ENCODE measurements at regions not wholly inside any gene's neighbourhood (a gene's known extent, or its start where the extent isn't known, plus 50 kb on each side); places are given as distances from the start of the nearest gene placed in this dataset.

DNA sequence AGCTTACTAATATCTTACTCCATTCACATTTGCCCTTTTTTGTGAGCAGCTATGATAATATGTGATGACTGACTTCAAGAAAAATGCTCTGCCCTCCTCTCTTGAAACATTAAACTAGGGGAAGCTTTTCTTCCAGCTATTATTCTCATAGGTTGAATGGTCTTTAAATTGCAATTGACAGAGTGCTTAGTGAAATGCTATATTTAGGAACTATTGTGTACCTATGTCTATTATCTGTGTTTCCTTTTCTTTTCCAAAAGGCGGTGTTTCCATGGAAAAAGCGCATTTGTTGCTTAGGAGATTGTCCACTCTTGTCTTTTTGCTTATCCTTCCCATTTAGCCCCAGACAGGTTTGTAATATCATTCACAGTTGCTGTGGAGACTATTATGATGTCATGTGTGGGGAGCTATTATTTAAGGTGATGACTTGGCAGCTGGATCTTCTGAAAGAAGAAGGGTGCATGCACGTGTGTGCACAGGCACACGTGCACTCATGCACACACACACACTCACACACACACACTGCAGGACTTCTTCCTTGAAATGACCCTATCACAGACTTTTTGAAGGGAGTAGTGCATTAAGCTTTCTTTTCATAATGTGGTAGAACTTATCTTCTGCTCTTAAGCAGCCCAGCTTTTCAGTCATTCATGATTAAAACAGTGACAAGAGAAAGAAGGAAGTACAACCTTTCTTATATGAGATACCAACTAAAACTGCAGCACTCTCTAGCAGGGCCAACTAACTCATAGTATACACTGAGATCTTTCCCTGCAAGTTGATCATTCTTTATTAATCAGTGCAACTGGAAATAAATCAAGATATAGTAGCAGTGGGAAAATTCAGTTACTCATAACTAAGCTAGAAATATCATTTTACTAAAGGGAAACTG lies 340.8 kb upstream of the MTNR1B start:
- H3K4me3 ChIP-seq (ENCODE audit: low read depth, low read length) = no peak overlapping the region
- TF ChIP-seq CTCF (conservative IDR thresholded peaks at IDR 0.05; ENCODE audit: low read depth, low read length) = no peak
- DNase-seq (ENCODE audit: low read depth) = peak; percentile 19

DNA sequence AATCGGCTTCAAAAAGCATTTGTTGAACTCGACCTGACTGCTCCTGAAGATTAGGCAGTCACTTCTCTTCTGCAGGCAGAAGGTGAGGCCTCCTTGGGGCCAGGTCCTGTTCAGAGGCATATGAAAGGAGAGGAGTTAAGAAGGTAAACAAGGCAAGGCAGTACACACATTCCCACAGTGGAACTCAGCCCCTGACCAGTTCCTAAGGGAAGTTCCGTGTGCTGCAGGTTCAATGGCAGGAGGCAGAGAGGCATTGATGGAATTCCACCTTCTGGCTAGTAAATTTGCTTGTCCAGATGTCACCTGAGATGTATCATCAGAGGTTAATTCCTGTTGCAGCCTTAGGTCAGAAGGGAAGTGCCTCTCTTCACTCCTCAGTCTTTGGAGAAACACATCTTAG lies 337.0 kb upstream of the MTNR1B start:
- H3K4me3 ChIP-seq (ENCODE audit: low read depth, low read length) = no peak overlapping the region
- no peak for DNase-seq (ENCODE audit: low read depth)
- no peak for TF ChIP-seq CTCF (conservative IDR thresholded peaks at IDR 0.05; ENCODE audit: low read depth, low read length)

DNA sequence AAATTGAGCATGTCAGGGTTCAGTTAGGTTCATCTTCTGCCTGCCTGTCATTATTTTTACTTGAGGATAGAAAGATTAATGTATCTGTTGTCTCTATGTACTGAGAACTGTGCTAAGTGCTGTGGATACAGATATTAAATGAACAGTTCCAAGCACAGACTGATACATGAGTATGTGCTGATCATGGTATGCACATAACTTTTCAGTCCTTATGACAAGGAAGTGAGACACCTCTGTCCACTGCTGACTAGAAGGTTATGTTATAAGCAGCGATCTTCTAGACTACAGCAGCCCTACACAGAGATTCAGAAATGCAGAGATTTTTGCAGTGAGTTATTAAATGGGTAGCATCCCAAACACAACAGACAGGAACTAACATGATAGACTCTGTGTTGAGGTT lies 335.6 kb upstream of the MTNR1B start:
- no peak overlapping the region for H3K4me3 ChIP-seq (ENCODE audit: low read depth, low read length)
- TF ChIP-seq CTCF (conservative IDR thresholded peaks at IDR 0.05; ENCODE audit: low read depth, low read length) = no peak
- DNase-seq (ENCODE audit: low read depth) = no peak

DNA sequence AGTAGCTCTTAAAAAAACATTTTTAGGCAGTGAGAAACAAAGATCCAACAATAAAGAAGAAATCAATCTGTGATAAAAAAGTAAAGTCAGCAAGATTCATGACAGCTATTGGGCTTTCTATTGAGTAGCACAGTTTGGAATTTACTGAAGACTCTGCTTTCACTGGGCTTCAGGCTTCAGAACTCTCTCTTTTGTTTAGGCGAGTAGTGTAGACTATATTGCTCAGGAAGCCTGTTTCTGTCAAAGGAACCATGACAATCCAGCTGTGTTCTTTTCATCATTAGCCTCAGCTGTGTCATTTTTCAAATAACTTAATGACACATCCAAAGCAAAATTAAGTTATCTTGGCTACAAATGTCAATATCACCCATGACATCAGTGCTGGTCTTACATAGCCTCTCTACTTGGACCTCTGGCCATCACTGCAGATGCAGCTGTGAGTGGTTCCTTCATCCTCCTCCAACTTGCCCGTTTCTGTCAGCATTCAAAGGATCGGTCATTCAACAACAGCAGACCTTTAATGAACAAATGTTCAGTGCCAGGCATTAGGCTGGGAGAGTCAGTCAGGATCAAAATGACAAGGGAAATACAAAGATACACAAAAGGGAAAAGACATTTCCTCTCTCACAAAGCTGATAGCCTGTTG lies 332.8 kb upstream of the MTNR1B start:
- no peak overlapping the region for H3K4me3 ChIP-seq (ENCODE audit: low read depth, low read length)
- no peak for TF ChIP-seq CTCF (conservative IDR thresholded peaks at IDR 0.05; ENCODE audit: low read depth, low read length)
- DNase-seq (ENCODE audit: low read depth) = no peak

DNA sequence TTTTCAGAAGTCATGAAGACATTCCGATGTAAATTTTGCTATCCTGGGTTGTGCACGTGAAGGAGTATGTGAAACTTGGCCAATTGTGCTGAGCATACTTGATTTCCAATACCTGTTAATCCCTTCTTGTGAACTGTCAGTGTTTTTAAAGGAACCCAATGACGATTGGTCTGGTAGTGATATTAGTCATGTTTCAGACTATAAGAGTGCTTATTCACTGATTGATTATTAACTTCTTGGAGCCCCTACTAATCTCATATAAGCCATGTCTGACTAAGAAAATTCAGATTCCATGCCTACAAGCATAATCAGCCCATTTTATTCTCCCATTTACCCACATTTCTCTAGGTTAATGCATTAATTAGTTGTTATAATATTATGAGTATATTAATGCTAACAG lies 330.8 kb upstream of the MTNR1B start:
- DNase-seq (ENCODE audit: low read depth) = no peak
- TF ChIP-seq CTCF (conservative IDR thresholded peaks at IDR 0.05; ENCODE audit: low read depth, low read length) = no peak
- H3K4me3 ChIP-seq (ENCODE audit: low read depth, low read length) = no peak overlapping the region

DNA sequence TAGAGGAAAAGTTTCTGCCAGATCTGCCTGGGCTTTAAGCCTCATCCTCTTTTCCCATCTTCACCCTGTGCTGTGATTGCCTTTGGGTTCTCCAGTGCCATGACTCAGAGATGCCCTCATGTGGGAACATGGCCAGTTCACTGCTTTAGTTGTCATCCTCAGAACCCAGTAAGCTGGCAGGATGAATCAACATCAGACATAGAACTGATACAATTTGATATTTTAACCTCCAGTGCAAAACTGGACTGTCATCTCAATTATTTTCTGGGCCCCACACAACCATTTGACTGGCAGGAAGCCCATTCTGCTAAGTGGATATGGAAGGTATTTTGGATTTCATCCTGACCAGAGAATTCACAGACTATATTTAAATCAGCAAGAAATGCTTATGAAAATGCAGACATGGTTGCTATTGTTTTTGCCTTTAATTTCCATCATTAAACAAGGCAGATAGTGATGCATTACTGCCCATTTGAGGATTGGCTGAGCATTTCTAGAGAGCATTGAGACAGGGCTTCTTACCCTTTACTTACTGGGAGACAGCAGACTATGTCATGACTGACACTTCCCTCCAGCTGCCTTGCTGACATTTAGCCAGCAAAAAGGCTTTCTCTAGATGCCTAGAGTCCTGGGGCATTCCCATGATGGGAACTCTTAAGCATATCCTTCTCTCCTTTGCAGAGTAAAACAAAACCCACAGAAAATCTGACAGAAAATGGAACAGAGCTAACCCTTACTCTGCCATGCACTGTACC lies 327.1 kb upstream of the MTNR1B start:
- no peak for DNase-seq (ENCODE audit: low read depth)
- TF ChIP-seq CTCF (conservative IDR thresholded peaks at IDR 0.05; ENCODE audit: low read depth, low read length) = no peak
- no peak overlapping the region for H3K4me3 ChIP-seq (ENCODE audit: low read depth, low read length)

Measured in choroid plexus epithelial cell (primary cell).